ENCODE measurements at regions not wholly inside any gene's neighbourhood (a gene's known extent, or its start where the extent isn't known, plus 50 kb on each side); places are given as distances from the start of the nearest gene placed in this dataset.

DNA sequence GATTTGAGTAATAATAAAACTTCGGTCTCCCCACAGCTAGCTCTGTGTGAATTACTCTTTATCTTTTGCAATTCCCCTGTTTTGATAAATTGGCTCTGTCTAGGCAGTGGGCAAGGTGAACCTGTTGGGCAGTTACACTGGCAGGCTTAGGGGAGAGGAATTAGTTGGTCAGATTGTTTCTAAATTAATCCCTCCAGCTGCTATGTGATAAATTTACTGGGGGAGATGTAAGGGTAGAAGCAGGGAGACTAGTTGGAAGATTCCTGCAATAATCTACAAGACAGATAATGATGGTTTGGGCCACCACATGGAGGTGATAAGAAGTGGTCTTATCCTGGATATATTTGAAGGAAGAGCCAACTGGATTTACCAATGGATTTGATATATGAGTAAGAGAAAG, 118.5 kb upstream of the TACR1 start:
- H3K4me1 ChIP-seq (ENCODE audit: insufficient read depth, low read length) = no peaks in the 10 kb centered on the region
- no peaks in the 10 kb centered on the region for H3K36me3 ChIP-seq (ENCODE audit: low read depth, low read length)
- H3K79me2 ChIP-seq (ENCODE audit: low read length) = no peaks in the 10 kb centered on the region
- TF ChIP-seq EZH2 (IDR thresholded peaks at IDR 0.05; ENCODE audit: low read length, unreplicated experiment) (no peak), EZH2phosphoT487 (IDR thresholded peaks at IDR 0.05; ENCODE audit: borderline replicate concordance, low read length) (no peak)
- TF ChIP-seq, protein P1, sequence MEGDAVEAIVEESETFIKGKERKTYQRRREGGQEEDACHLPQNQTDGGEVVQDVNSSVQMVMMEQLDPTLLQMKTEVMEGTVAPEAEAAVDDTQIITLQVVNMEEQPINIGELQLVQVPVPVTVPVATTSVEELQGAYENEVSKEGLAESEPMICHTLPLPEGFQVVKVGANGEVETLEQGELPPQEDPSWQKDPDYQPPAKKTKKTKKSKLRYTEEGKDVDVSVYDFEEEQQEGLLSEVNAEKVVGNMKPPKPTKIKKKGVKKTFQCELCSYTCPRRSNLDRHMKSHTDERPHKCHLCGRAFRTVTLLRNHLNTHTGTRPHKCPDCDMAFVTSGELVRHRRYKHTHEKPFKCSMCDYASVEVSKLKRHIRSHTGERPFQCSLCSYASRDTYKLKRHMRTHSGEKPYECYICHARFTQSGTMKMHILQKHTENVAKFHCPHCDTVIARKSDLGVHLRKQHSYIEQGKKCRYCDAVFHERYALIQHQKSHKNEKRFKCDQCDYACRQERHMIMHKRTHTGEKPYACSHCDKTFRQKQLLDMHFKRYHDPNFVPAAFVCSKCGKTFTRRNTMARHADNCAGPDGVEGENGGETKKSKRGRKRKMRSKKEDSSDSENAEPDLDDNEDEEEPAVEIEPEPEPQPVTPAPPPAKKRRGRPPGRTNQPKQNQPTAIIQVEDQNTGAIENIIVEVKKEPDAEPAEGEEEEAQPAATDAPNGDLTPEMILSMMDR (conservative IDR thresholded peaks at IDR 0.05; ENCODE audit: low read depth, low read length) = no peak
- H3K9me2 ChIP-seq (replicated peaks; ENCODE audit: low read length) = no peaks in the 10 kb centered on the region
- ATAC-seq (no peak), DNase-seq (no peak)
- H3K27ac ChIP-seq (ENCODE audit: low read length) = no peak overlapping the region
- H3K27me3 ChIP-seq (ENCODE audit: low read length) = no peaks in the 10 kb centered on the region
- H3K4me2 ChIP-seq (ENCODE audit: low read length) = no peak overlapping the region
- ChIA-PET CTCF (no interaction called here), POLR2A (ENCODE audit: unreplicated experiment) (no interaction called here)
- no peak overlapping the region for H3K9ac ChIP-seq (ENCODE audit: low read length)
- H3K9me3 ChIP-seq (ENCODE audit: low read length) = no peaks in the 10 kb centered on the region
- no TSS peak for BruUV-seq (replicated peaks)
- no peak overlapping the region for H3K4me3 ChIP-seq (ENCODE audit: low read length)
- no peaks in the 10 kb centered on the region for H3F3A ChIP-seq (ENCODE audit: low read length, unreplicated experiment)
- intact Hi-C loops (cut with micrococcal nuclease) = loop anchor here (10.0 kb wide), 1 partner anchor 87 kb away; no protein-coding TSS in a partner anchor
- no peak overlapping the region for H2AFZ ChIP-seq (ENCODE audit: low read length)
- no peaks in the 10 kb centered on the region for H4K20me1 ChIP-seq (ENCODE audit: low read length)

DNA sequence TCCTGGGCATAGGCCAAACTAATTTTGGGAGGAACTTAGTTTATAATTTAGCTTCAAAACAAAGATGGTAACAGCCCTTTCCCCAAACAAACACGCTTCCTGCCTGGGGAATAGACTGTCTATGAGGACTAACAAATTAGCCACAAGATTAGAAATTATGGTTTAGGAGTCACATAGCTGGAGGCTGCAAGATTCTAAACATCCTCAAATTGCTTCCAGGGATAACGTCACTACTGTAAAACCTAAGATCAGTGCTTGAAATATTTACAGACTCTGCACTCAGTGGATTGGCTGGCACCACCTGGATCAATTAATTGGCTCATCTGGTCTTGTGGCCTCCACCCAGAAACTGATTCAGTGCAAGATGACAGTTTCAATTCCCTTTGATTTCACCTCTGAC, 118.0 kb upstream of the TACR1 start:
- Histone ChIP-seq H3K9ac (ENCODE audit: low read length) (no peak overlapping the region), H3K27me3 (ENCODE audit: low read length) (no peaks in the 10 kb centered on the region), H3K36me3 (ENCODE audit: low read depth, low read length) (no peaks in the 10 kb centered on the region), H3K4me2 (ENCODE audit: low read length) (no peak overlapping the region), H3F3A (ENCODE audit: low read length, unreplicated experiment) (no peaks in the 10 kb centered on the region), H2AFZ (ENCODE audit: low read length) (no peak overlapping the region), H3K9me3 (ENCODE audit: low read length) (no peaks in the 10 kb centered on the region), H3K4me3 (ENCODE audit: low read length) (no peak overlapping the region), H4K20me1 (ENCODE audit: low read length) (no peaks in the 10 kb centered on the region), H3K27ac (ENCODE audit: low read length) (no peak overlapping the region), H3K9me2 (replicated peaks; ENCODE audit: low read length) (no peaks in the 10 kb centered on the region), H3K79me2 (ENCODE audit: low read length) (no peaks in the 10 kb centered on the region), H3K4me1 (ENCODE audit: insufficient read depth, low read length) (no peaks in the 10 kb centered on the region)
- BruUV-seq (replicated peaks) = no TSS peak
- CTCF ChIA-PET = no interaction called here
- DNase-seq (no peak), ATAC-seq (no peak)
- no peak for TF ChIP-seq EZH2 (IDR thresholded peaks at IDR 0.05; ENCODE audit: low read length, unreplicated experiment)
- intact Hi-C loops (cut with micrococcal nuclease) = loop anchor here (10.0 kb wide), 1 partner anchor 87 kb away; no protein-coding TSS in a partner anchor
- POLR2A ChIA-PET (ENCODE audit: unreplicated experiment) = no interaction called here

DNA sequence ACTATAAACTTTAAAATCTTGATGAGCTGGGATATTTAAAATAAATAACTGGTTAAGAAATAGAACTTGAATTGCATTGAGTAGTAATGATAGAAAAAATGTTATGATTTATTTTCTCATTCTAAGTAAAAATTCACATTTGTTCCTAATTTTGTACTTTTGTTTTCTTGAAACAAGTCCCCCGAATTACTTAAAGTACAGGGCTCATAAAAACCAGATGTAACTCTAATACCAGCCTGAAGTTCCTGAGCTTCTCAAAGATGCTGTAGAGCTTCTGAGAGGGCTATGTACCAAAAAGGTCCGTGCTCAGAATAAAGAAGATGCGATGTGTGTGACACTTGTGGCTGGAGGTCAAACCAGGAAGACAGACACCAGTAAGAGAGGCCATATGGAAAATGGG, 116.1 kb upstream of the TACR1 start:
- Histone ChIP-seq H3K79me2 (ENCODE audit: low read length) (no peaks in the 10 kb centered on the region), H4K20me1 (ENCODE audit: low read length) (no peaks in the 10 kb centered on the region), H3K9ac (ENCODE audit: low read length) (no peak overlapping the region), H3K36me3 (ENCODE audit: low read depth, low read length) (no peaks in the 10 kb centered on the region), H3F3A (ENCODE audit: low read length, unreplicated experiment) (no peaks in the 10 kb centered on the region), H3K27me3 (ENCODE audit: low read length) (no peaks in the 10 kb centered on the region), H2AFZ (ENCODE audit: low read length) (no peak overlapping the region), H3K9me2 (replicated peaks; ENCODE audit: low read length) (no peaks in the 10 kb centered on the region), H3K4me2 (ENCODE audit: low read length) (no peak overlapping the region), H3K9me3 (ENCODE audit: low read length) (no peaks in the 10 kb centered on the region), H3K4me1 (ENCODE audit: insufficient read depth, low read length) (peaks cover 15% of the 10 kb centered on the region), H3K4me3 (ENCODE audit: low read length) (no peak overlapping the region), H3K27ac (ENCODE audit: low read length) (no peak overlapping the region)
- no TSS peak for BruUV-seq (replicated peaks)
- ChIA-PET CTCF (no interaction called here), POLR2A (ENCODE audit: unreplicated experiment) (no interaction called here)
- ATAC-seq = no peak
- TF ChIP-seq EZH2 (IDR thresholded peaks at IDR 0.05; ENCODE audit: low read length, unreplicated experiment) (no peak), EZH2phosphoT487 (IDR thresholded peaks at IDR 0.05; ENCODE audit: borderline replicate concordance, low read length) (no peak)
- TF ChIP-seq, protein P1 (conservative IDR thresholded peaks at IDR 0.05; ENCODE audit: low read depth, low read length) = no peak
- intact Hi-C loops (cut with micrococcal nuclease) = loop anchor here (10.0 kb wide), 1 partner anchor 89 kb away; no protein-coding TSS in a partner anchor
- DNase-seq = no peak
